SU-DHL-6 (cell line): ENCODE measurements at regions not wholly inside any gene's neighbourhood (a gene's known extent, or its start where the extent isn't known, plus 50 kb on each side); places are given as distances from the start of the nearest gene placed in this dataset.

Experiments
- H2AFZ ChIP-seq: fragments of 200-600 bp; sonication (generic); 2 replicates; pipeline ENCODE4 v1.6.1; 2014; ENCODE audit warnings: low read depth, mild to moderate bottlenecking, moderate library complexity, mixed read lengths, antibody characterized with exemption, low read length; ENCODE audit not compliant: severe bottlenecking
- H3F3A ChIP-seq: fragments of 200-600 bp; shearing (Covaris generic); 2 replicates; pipeline ENCODE4 v1.6.0; 2016; ENCODE audit warnings: antibody characterized with exemption, mild to moderate bottlenecking; ENCODE audit not compliant: insufficient read depth
- H3K27ac ChIP-seq: fragments of 200-600 bp; sonication (generic); 2 replicates; pipeline ENCODE4 v1.5.1; 2016; ENCODE audit warnings: low read depth, mild to moderate bottlenecking, low read length, moderate library complexity, mixed read lengths
- H3K27me3 ChIP-seq: fragments of 200-600 bp; sonication (generic), shearing (Covaris generic); 2 replicates; pipeline ENCODE4 v1.6.0; 2014; ENCODE audit warnings: mild to moderate bottlenecking, low read length
- H3K36me3 ChIP-seq: fragments of 200-600 bp; sonication (generic); 2 replicates; pipeline ENCODE4 v1.6.1; 2014; ENCODE audit warnings: mild to moderate bottlenecking, low read length, mixed read lengths
- H3K4me2 ChIP-seq: fragments of 300-600, 200-600 bp; shearing (Covaris generic), sonication (generic); 2 replicates; pipeline ENCODE4 v1.6.0; 2014; ENCODE audit warnings: low read length, low read depth, mild to moderate bottlenecking; ENCODE audit not compliant: poor library complexity, severe bottlenecking
- H3K4me3 ChIP-seq: fragments of 200-600 bp; sonication (generic); 2 replicates; pipeline ENCODE4 v1.5.1; 2014; ENCODE audit warnings: antibody characterized with exemption, low read length, mild to moderate bottlenecking, mixed read lengths; ENCODE audit not compliant: insufficient read depth, poor library complexity, severe bottlenecking
- H3K79me2 ChIP-seq: fragments of 200-600 bp; sonication (generic); 2 replicates; pipeline ENCODE4 v1.6.1; 2014; ENCODE audit warnings: mild to moderate bottlenecking, low read length, moderate library complexity; ENCODE audit not compliant: insufficient read depth
- H3K9ac ChIP-seq: fragments of 200-600 bp; sonication (generic); 2 replicates; pipeline ENCODE4 v1.7.0; 2014; ENCODE audit warnings: mild to moderate bottlenecking, low read length
- H3K9me2 ChIP-seq: fragments of 200-600 bp; sonication (generic); replicated peaks from 2 replicates; pipeline ENCODE4 v1.6.1; 2014; ENCODE audit warnings: low read length; ENCODE audit not compliant: insufficient read depth
- H3K9me3 ChIP-seq: fragments of 200-600 bp; sonication (generic); 2 replicates; pipeline ENCODE4 v1.6.1; 2014; ENCODE audit warnings: low read length, mixed read lengths; ENCODE audit not compliant: insufficient read depth
- H4K20me1 ChIP-seq: fragments of 200-600 bp; sonication (generic); 2 replicates; pipeline ENCODE4 v1.6.1; 2014; ENCODE audit warnings: low read depth, mild to moderate bottlenecking, antibody characterized with exemption, low read length, moderate library complexity, mixed read lengths
- EZH2phosphoT487 ChIP-seq: fragments of 200-600 bp; sonication (generic), shearing (Covaris generic); conservative IDR thresholded peaks from 2 replicates; pipeline ENCODE4 v1.6.1; 2018; ENCODE audit warnings: mild to moderate bottlenecking, antibody characterized with exemption, low read length, moderate library complexity, mixed read lengths
- TF ChIP-seq, protein P1 (sequence below): fragments of 200-600 bp; sonication (generic); IDR thresholded peaks from one replicate; pipeline ENCODE4 v1.5.1; 2017; ENCODE audit warnings: antibody characterized with exemption, mild to moderate bottlenecking, low read length, moderate library complexity; ENCODE audit not compliant: insufficient read depth, poor library complexity, severe bottlenecking

DNA sequence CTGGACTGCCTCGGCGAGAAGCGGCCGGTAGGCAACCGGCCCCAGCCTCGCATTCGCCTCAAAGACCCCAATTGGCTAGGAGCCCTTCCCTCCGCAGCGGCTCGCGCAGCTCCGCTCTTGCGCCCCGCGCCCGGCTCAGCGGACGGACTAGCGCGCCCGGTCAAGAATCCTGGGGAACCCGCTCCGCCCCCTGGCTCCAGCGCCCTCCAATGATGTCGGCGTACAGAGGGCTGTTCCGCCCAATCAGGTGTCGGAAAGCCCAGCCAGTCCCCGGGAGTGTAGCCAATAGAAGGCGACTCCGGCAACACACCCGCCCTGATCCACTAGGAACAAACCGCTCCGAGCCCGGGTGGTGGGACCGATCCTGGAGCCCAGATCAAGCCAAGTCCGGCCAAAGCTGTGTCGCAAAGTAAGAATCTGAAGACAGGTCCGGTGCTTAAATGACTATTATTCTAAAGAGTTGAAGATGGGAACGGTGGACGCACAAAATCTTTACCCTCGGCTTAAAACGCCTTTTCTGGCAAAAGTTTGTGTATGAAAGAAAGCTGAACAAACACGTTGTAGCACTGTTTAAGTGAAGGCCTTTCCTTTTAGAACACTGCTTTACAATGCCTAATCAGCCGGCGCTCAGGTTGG is 132.2 kb downstream of the OGFRL1 start:
- no peaks in the 10 kb centered on the region for H3K9me3 ChIP-seq
- no peaks in the 10 kb centered on the region for H3K27me3 ChIP-seq
- TF ChIP-seq, protein P1, sequence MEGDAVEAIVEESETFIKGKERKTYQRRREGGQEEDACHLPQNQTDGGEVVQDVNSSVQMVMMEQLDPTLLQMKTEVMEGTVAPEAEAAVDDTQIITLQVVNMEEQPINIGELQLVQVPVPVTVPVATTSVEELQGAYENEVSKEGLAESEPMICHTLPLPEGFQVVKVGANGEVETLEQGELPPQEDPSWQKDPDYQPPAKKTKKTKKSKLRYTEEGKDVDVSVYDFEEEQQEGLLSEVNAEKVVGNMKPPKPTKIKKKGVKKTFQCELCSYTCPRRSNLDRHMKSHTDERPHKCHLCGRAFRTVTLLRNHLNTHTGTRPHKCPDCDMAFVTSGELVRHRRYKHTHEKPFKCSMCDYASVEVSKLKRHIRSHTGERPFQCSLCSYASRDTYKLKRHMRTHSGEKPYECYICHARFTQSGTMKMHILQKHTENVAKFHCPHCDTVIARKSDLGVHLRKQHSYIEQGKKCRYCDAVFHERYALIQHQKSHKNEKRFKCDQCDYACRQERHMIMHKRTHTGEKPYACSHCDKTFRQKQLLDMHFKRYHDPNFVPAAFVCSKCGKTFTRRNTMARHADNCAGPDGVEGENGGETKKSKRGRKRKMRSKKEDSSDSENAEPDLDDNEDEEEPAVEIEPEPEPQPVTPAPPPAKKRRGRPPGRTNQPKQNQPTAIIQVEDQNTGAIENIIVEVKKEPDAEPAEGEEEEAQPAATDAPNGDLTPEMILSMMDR, result no peak
- no peak for TF ChIP-seq EZH2phosphoT487
- H4K20me1 ChIP-seq, result no peaks in the 10 kb centered on the region
- no peak overlapping the region for H3K27ac ChIP-seq
- H3K4me3 ChIP-seq, result no peak overlapping the region
- no peaks in the 10 kb centered on the region for H3F3A ChIP-seq
- H3K9ac ChIP-seq, result no peak overlapping the region
- H3K4me2 ChIP-seq, result no peak overlapping the region
- H3K36me3 ChIP-seq, result no peaks in the 10 kb centered on the region
- H3K79me2 ChIP-seq, result no peaks in the 10 kb centered on the region
- no peak overlapping the region for H2AFZ ChIP-seq
- no peaks in the 10 kb centered on the region for H3K9me2 ChIP-seq

DNA sequence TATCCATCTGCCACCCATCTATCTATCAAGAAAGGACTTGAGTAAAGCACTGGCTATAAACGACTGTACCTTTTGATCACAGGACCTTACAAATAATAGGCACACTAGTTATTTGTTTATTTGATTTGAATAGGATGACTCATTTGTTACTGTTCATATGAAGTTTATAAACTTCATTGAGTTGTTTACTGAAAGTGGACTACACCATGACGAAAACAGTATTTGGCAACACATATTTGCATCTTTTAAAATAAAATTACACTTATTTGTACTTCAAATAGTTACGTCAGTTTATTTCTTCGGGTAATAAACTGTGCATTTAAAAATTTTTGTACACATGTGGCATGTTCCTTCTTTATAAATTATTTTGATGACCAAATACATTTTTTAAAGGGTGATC is 133.0 kb downstream of the OGFRL1 start:
- no peaks in the 10 kb centered on the region for H3K9me2 ChIP-seq
- no peaks in the 10 kb centered on the region for H3F3A ChIP-seq
- H3K9ac ChIP-seq, result no peak overlapping the region
- no peak overlapping the region for H2AFZ ChIP-seq
- no peak overlapping the region for H3K27ac ChIP-seq
- H3K9me3 ChIP-seq, result no peaks in the 10 kb centered on the region
- H4K20me1 ChIP-seq, result no peaks in the 10 kb centered on the region
- TF ChIP-seq, protein P1, result no peak
- TF ChIP-seq EZH2phosphoT487, result no peak
- H3K4me2 ChIP-seq, result no peak overlapping the region
- no peak overlapping the region for H3K4me3 ChIP-seq
- no peaks in the 10 kb centered on the region for H3K36me3 ChIP-seq
- no peaks in the 10 kb centered on the region for H3K27me3 ChIP-seq
- no peaks in the 10 kb centered on the region for H3K79me2 ChIP-seq

DNA sequence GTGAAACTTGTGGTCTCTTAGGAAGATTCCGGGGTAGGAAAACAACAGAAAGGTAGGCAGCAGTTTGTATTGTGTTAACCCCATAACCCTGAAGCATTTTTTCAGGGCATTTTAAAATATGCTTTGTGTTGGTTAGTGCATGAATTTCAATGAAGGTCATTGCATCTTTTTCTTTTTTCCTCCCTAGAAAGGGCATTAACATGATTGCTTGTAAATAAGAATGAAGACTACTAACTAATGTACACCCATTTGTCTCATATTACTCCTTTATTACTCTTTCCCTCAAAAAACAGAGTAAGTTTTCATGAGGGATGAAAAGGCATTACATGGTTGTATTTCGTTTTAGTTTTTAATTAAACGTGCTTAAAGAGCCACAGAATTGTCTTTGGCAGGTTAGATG is 141.4 kb downstream of the OGFRL1 start:
- no peaks in the 10 kb centered on the region for H3K79me2 ChIP-seq
- H3K9me3 ChIP-seq, result no peaks in the 10 kb centered on the region
- H4K20me1 ChIP-seq, result no peaks in the 10 kb centered on the region
- no peak overlapping the region for H3K9ac ChIP-seq
- TF ChIP-seq, protein P1, result no peak
- no peak for TF ChIP-seq EZH2phosphoT487
- H3K4me3 ChIP-seq, result no peak overlapping the region
- H2AFZ ChIP-seq, result no peak overlapping the region
- no peak overlapping the region for H3K27ac ChIP-seq
- H3K36me3 ChIP-seq, result no peaks in the 10 kb centered on the region
- no peaks in the 10 kb centered on the region for H3K27me3 ChIP-seq
- H3K4me2 ChIP-seq, result no peak overlapping the region
- H3F3A ChIP-seq, result no peaks in the 10 kb centered on the region
- H3K9me2 ChIP-seq, result no peaks in the 10 kb centered on the region
